ENCODE measurements at regions not wholly inside any gene's neighbourhood (a gene's known extent, or its start where the extent isn't known, plus 50 kb on each side); places are given as distances from the start of the nearest gene placed in this dataset.

GRCh38 chr12:25421651-25422167 is 131.4 kb downstream of the LMNTD1 start:
- TF ChIP-seq, protein P1, sequence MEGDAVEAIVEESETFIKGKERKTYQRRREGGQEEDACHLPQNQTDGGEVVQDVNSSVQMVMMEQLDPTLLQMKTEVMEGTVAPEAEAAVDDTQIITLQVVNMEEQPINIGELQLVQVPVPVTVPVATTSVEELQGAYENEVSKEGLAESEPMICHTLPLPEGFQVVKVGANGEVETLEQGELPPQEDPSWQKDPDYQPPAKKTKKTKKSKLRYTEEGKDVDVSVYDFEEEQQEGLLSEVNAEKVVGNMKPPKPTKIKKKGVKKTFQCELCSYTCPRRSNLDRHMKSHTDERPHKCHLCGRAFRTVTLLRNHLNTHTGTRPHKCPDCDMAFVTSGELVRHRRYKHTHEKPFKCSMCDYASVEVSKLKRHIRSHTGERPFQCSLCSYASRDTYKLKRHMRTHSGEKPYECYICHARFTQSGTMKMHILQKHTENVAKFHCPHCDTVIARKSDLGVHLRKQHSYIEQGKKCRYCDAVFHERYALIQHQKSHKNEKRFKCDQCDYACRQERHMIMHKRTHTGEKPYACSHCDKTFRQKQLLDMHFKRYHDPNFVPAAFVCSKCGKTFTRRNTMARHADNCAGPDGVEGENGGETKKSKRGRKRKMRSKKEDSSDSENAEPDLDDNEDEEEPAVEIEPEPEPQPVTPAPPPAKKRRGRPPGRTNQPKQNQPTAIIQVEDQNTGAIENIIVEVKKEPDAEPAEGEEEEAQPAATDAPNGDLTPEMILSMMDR (IDR thresholded peaks at IDR 0.05) = no peak
- no peak for TF ChIP-seq POLR2A (IDR thresholded peaks at IDR 0.05)
- no peak for TF ChIP-seq EP300 (IDR thresholded peaks at IDR 0.05)
- no peak for TF ChIP-seq POLR2AphosphoS5 (IDR thresholded peaks at IDR 0.05)
